HL-60 (cell line): ENCODE measurements at regions not wholly inside any gene's neighbourhood (a gene's known extent, or its start where the extent isn't known, plus 50 kb on each side); places are given as distances from the start of the nearest gene placed in this dataset.

ENCODE experiments used
- CTCF ChIP-seq: IDR thresholded peaks from one replicate; pipeline ENCODE4 v1.5.1; 2011; ENCODE audit warnings: low read length, control low read depth, inconsistent platforms; ENCODE audit not compliant: insufficient read depth
- GABPA ChIP-seq: IDR thresholded peaks from 2 replicates; pipeline ENCODE4 v1.6.1; 2012; ENCODE audit warnings: low read depth
- POLR2AphosphoS5 ChIP-seq: IDR thresholded peaks from 2 replicates; pipeline ENCODE4 v1.6.1; 2012; ENCODE audit warnings: low read depth
- REST ChIP-seq: IDR thresholded peaks from 2 replicates; pipeline ENCODE4 v1.6.1; 2012; ENCODE audit warnings: low read depth; ENCODE audit not compliant: insufficient replicate concordance

GRCh38 chr13:99058527-99059495, 80.9 kb upstream of the DOCK9 start:
- TF ChIP-seq CTCF, result no peak
- TF ChIP-seq POLR2AphosphoS5, result no peak
- TF ChIP-seq GABPA, result no peak
- TF ChIP-seq REST, result no peak
